HEK293 (cell line): ENCODE measurements at regions not wholly inside any gene's neighbourhood (a gene's known extent, or its start where the extent isn't known, plus 50 kb on each side); places are given as distances from the start of the nearest gene placed in this dataset.

Source experiments
- CTCF ChIA-PET: fragments of 350-600 bp; formaldehyde crosslinking; extraction: SDS; loops from one replicate; lab custom pipeline; 2021; ENCODE audit warnings: antibody characterized with exemption; lab: Yijun Ruan, JAX
- POLR2A ChIA-PET: fragments of 300-600 bp; formaldehyde crosslinking; extraction: SDS; loops from one replicate; lab custom pipeline; 2020; ENCODE audit warnings: antibody characterized with exemption, inconsistent platforms; lab: Yijun Ruan, JAX
- H3K27ac ChIP-seq: fragments of 200-500 bp; sonication (Bioruptor generic); 2 replicates; pipeline ENCODE4 v1.5.1; 2014; ENCODE audit warnings: low read depth, low read length, control low read depth, inconsistent platforms; ENCODE audit errors: extremely low read depth
- H3K36me3 ChIP-seq, 2 experiments: fragments of 200-500 bp in 1 of 2; sonication (Bioruptor generic) in 1 of 2; 1 replicate in 1 of 2; 2 replicates in 1 of 2; pipeline ENCODE4 v1.5.1; 2014 to 2017; ENCODE audit warnings: inconsistent platforms in 2 of 2, low read length in 2 of 2; ENCODE audit not compliant: control insufficient read depth in 2 of 2, insufficient read depth in 1 of 2
- H3K4me1 ChIP-seq: fragments of 200-500 bp; sonication (Bioruptor generic); 2 replicates; pipeline ENCODE4 v1.5.1; 2014; ENCODE audit warnings: mild to moderate bottlenecking, low read length, inconsistent platforms; ENCODE audit not compliant: control insufficient read depth, insufficient read depth
- H3K4me3 ChIP-seq: 2 replicates; pipeline ENCODE4 v1.5.1; 2011; ENCODE audit warnings: low read depth, mild to moderate bottlenecking, control low read depth, low read length, moderate library complexity
- H3K9me3 ChIP-seq: fragments of 200-500 bp; sonication (Bioruptor generic); 2 replicates; pipeline ENCODE4 v1.5.1; 2014; ENCODE audit warnings: low read depth, low read length, inconsistent platforms; ENCODE audit not compliant: control insufficient read depth, insufficient read depth
- FEZF1 ChIP-seq: fragments of 450-650 bp; formaldehyde crosslinking; IDR thresholded peaks from 2 replicates; pipeline ENCODE4 v1.5.1; 2016; ENCODE audit warnings: missing biosample characterization, missing genetic modification characterization
- GLI2 ChIP-seq: fragments of 450-650 bp; formaldehyde crosslinking; IDR thresholded peaks from 2 replicates; pipeline ENCODE4; 2017; ENCODE audit warnings: missing biosample characterization, missing genetic modification characterization, low read depth, borderline replicate concordance
- GLIS2 ChIP-seq: fragments of 450-650 bp; formaldehyde crosslinking; IDR thresholded peaks from 2 replicates; pipeline ENCODE4 v1.5.1; 2016; ENCODE audit warnings: missing biosample characterization, missing genetic modification characterization
- KLF1 ChIP-seq: fragments of 450-650 bp; formaldehyde crosslinking; IDR thresholded peaks from 2 replicates; pipeline ENCODE4 v1.5.1; 2016; ENCODE audit warnings: missing biosample characterization, missing genetic modification characterization
- KLF8 ChIP-seq: fragments of 450-650 bp; formaldehyde crosslinking; IDR thresholded peaks from 2 replicates; pipeline ENCODE4 v1.5.1; 2016; ENCODE audit warnings: missing biosample characterization, missing genetic modification characterization
- OSR2 ChIP-seq: fragments of 450-650 bp; formaldehyde crosslinking; IDR thresholded peaks from 2 replicates; pipeline ENCODE4 v1.5.1; 2016; ENCODE audit warnings: missing biosample characterization, missing genetic modification characterization
- SP2 ChIP-seq: fragments of 450-650 bp; formaldehyde crosslinking; IDR thresholded peaks from 2 replicates; pipeline ENCODE4 v1.5.1; 2016; ENCODE audit warnings: missing biosample characterization, missing genetic modification characterization
- ZBTB8A ChIP-seq: fragments of 450-650 bp; formaldehyde crosslinking; IDR thresholded peaks from 2 replicates; pipeline ENCODE4 v1.5.1; 2016; ENCODE audit warnings: missing biosample characterization, missing genetic modification characterization
- ZFP37 ChIP-seq: fragments of 450-650 bp; formaldehyde crosslinking; IDR thresholded peaks from 2 replicates; pipeline ENCODE4 v1.5.1; 2016; ENCODE audit warnings: missing biosample characterization, missing genetic modification characterization
- ZNF121 ChIP-seq: fragments of 450-650 bp; formaldehyde crosslinking; IDR thresholded peaks from 2 replicates; pipeline ENCODE4 v1.5.1; 2016; ENCODE audit warnings: missing biosample characterization, missing genetic modification characterization
- ZNF138 ChIP-seq: fragments of 450-650 bp; formaldehyde crosslinking; IDR thresholded peaks from 2 replicates; pipeline ENCODE4 v1.5.1; 2016; ENCODE audit warnings: missing biosample characterization, missing genetic modification characterization, borderline replicate concordance
- ZNF148 ChIP-seq: fragments of 450-650 bp; formaldehyde crosslinking; IDR thresholded peaks from 2 replicates; pipeline ENCODE4 v1.5.0; 2017; ENCODE audit warnings: missing biosample characterization, missing genetic modification characterization, borderline replicate concordance
- ZNF2 ChIP-seq: fragments of 450-650 bp; formaldehyde crosslinking; IDR thresholded peaks from 2 replicates; pipeline ENCODE4 v1.5.1; 2016; ENCODE audit warnings: missing biosample characterization, missing genetic modification characterization
- ZNF292 ChIP-seq: fragments of 450-650 bp; formaldehyde crosslinking; IDR thresholded peaks from 2 replicates; pipeline ENCODE4 v1.5.1; 2016; ENCODE audit warnings: low read depth, missing biosample characterization, missing genetic modification characterization, borderline replicate concordance
- ZNF302 ChIP-seq: fragments of 450-650 bp; formaldehyde crosslinking; IDR thresholded peaks from 2 replicates; pipeline ENCODE4 v1.5.1; 2016; ENCODE audit warnings: missing biosample characterization, missing genetic modification characterization, low read depth
- ZNF311 ChIP-seq: fragments of 450-650 bp; formaldehyde crosslinking; IDR thresholded peaks from 2 replicates; pipeline ENCODE4 v1.5.1; 2017; ENCODE audit warnings: missing biosample characterization, missing genetic modification characterization, borderline replicate concordance
- ZNF354C ChIP-seq: fragments of 450-650 bp; formaldehyde crosslinking; IDR thresholded peaks from 2 replicates; pipeline ENCODE4 v1.5.1; 2016; ENCODE audit warnings: missing biosample characterization, missing genetic modification characterization, low read depth, borderline replicate concordance
- ZNF433 ChIP-seq: fragments of 450-650 bp; formaldehyde crosslinking; IDR thresholded peaks from 2 replicates; pipeline ENCODE4 v1.5.1; 2016; ENCODE audit warnings: missing biosample characterization, missing genetic modification characterization, low read depth
- ZNF529 ChIP-seq: fragments of 450-650 bp; formaldehyde crosslinking; IDR thresholded peaks from 2 replicates; pipeline ENCODE4 v1.5.1; 2017; ENCODE audit warnings: missing genetic modification characterization, missing biosample characterization; ENCODE audit not compliant: insufficient replicate concordance
- ZNF704 ChIP-seq: fragments of 450-650 bp; formaldehyde crosslinking; IDR thresholded peaks from 2 replicates; pipeline ENCODE4 v1.5.1; 2016; ENCODE audit warnings: missing biosample characterization, missing genetic modification characterization
- ZNF707 ChIP-seq: fragments of 450-650 bp; formaldehyde crosslinking; IDR thresholded peaks from 2 replicates; pipeline ENCODE4 v1.5.1; 2016; ENCODE audit warnings: missing biosample characterization, missing genetic modification characterization
- ZNF747 ChIP-seq: fragments of 450-650 bp; formaldehyde crosslinking; IDR thresholded peaks from 2 replicates; pipeline ENCODE4 v1.5.1; 2016; ENCODE audit warnings: missing biosample characterization, missing genetic modification characterization
- ZNF776 ChIP-seq: fragments of 450-650 bp; formaldehyde crosslinking; IDR thresholded peaks from 2 replicates; pipeline ENCODE4 v1.5.0; 2017; ENCODE audit warnings: missing biosample characterization, missing genetic modification characterization, borderline replicate concordance
- ZSCAN16 ChIP-seq: fragments of 450-650 bp; formaldehyde crosslinking; IDR thresholded peaks from 2 replicates; pipeline ENCODE4 v1.5.1; 2016; ENCODE audit warnings: missing biosample characterization, missing genetic modification characterization
- ZXDB ChIP-seq: fragments of 450-650 bp; formaldehyde crosslinking; IDR thresholded peaks from 2 replicates; pipeline ENCODE4 v1.5.1; 2016; ENCODE audit warnings: missing biosample characterization, missing genetic modification characterization
- TF ChIP-seq, protein P1 (sequence below): fragments of 450-650 bp; formaldehyde crosslinking; conservative IDR thresholded peaks from 2 replicates; pipeline ENCODE4 v1.5.1; 2016; ENCODE audit warnings: low read depth, missing biosample characterization, missing genetic modification characterization
- TF ChIP-seq, protein P2 (sequence below): fragments of 450-650 bp; formaldehyde crosslinking; IDR thresholded peaks from 2 replicates; pipeline ENCODE4; 2016; ENCODE audit warnings: missing biosample characterization, missing genetic modification characterization

DNA sequence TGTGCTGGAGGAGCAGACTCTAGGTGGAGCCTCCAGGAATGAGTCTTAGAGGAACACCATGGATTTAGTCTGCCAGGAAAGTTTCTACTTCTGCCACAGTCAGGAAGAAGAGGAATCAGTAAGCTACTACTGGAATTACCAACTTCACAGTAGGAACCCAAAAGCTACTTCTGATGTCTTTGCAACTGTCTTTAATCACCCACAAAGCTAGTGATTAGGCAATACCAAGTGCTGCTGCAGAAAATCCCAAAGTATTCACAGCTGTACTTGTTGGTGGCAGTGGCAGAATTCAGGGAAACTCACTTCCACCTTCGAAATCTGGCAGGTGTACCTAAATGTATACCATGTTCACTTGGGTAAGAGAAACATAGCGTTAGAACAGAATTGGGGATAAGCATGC is 264.5 kb upstream of the SORL1-AS1 start (continued):
- TF ChIP-seq ZNF148 (tag by site-specific recombination) (no peak), ZXDB (tag by site-specific recombination) (no peak), ZNF311 (tag by site-specific recombination) (no peak), ZNF747 (tag by site-specific recombination) (no peak), ZNF354C (tag by site-specific recombination) (no peak), ZFP37 (tag by site-specific recombination) (no peak), ZNF707 (tag by site-specific recombination) (no peak), ZBTB8A (tag by site-specific recombination) (no peak), OSR2 (tag by site-specific recombination) (no peak), KLF8 (tag by site-specific recombination) (no peak)

- H3K4me1 ChIP-seq: no peaks in the 10 kb centered on the region
- no peak overlapping the region for H3K27ac ChIP-seq
- CTCF ChIA-PET: no interaction called here
- no peak overlapping the region for H3K4me3 ChIP-seq
- H3K9me3 ChIP-seq: no peaks in the 10 kb centered on the region
- TF ChIP-seq GLI2 (tag by site-specific recombination): no peak
- no peak for TF ChIP-seq ZNF433 (tag by site-specific recombination)
- no peak for TF ChIP-seq GLIS2 (tag by site-specific recombination)
- TF ChIP-seq KLF1 (tag by site-specific recombination): no peak
- no peak for TF ChIP-seq ZNF529 (tag by site-specific recombination)
- no peak for TF ChIP-seq ZNF776 (tag by site-specific recombination)
- no peak for TF ChIP-seq ZNF704
- no peak for TF ChIP-seq SP2 (tag by site-specific recombination)
- no peak for TF ChIP-seq FEZF1 (tag by site-specific recombination)
- TF ChIP-seq ZNF302 (tag by site-specific recombination): no peak
- no peak for TF ChIP-seq ZNF2
- no peak for TF ChIP-seq ZNF138 (tag by site-specific recombination)
- POLR2A ChIA-PET: no interaction called here
- no peaks in the 10 kb centered on the region for H3K36me3 ChIP-seq
These were observed 263.3 kb upstream of the SORL1-AS1 start for GRCh38 chr11:121716060-121716459.

DNA sequence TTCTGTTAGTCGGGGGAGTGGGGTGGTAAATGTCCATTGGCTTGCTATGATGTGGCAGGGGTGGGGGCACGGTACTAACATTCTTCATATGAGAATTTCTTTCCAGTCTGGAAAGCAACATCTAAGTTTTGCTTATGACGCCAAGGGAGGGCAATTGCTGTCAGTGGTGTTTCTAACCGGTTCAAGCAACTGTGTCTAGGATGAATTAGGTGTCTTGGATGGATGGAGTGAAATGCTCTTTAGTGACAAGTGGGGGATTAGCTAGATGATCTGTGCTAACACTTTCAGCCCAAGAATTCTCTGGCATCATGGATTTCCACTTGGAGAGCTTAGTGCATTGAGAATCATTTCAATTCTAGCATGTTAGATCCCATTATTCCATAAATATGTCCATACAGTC is 262.6 kb upstream of the SORL1-AS1 start:
- H3K4me3 ChIP-seq: no peak overlapping the region
- H3K36me3 ChIP-seq: no peaks in the 10 kb centered on the region
- CTCF ChIA-PET: no interaction called here
- no peak for TF ChIP-seq ZNF121 (tag by site-specific recombination)
- TF ChIP-seq ZNF292 (tag by site-specific recombination): no peak
- TF ChIP-seq SP2 (tag by site-specific recombination): no peak
- TF ChIP-seq ZSCAN16: no peak
- no peak for TF ChIP-seq ZNF776 (tag by site-specific recombination)
- TF ChIP-seq, protein P1, sequence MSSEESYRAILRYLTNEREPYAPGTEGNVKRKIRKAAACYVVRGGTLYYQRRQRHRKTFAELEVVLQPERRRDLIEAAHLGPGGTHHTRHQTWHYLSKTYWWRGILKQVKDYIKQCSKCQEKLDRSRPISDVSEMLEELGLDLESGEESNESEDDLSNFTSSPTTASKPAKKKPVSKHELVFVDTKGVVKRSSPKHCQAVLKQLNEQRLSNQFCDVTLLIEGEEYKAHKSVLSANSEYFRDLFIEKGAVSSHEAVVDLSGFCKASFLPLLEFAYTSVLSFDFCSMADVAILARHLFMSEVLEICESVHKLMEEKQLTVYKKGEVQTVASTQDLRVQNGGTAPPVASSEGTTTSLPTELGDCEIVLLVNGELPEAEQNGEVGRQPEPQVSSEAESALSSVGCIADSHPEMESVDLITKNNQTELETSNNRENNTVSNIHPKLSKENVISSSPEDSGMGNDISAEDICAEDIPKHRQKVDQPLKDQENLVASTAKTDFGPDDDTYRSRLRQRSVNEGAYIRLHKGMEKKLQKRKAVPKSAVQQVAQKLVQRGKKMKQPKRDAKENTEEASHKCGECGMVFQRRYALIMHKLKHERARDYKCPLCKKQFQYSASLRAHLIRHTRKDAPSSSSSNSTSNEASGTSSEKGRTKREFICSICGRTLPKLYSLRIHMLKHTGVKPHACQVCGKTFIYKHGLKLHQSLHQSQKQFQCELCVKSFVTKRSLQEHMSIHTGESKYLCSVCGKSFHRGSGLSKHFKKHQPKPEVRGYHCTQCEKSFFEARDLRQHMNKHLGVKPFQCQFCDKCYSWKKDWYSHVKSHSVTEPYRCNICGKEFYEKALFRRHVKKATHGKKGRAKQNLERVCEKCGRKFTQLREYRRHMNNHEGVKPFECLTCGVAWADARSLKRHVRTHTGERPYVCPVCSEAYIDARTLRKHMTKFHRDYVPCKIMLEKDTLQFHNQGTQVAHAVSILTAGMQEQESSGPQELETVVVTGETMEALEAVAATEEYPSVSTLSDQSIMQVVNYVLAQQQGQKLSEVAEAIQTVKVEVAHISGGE (tag by site-specific recombination): no peak
- TF ChIP-seq, protein P2, sequence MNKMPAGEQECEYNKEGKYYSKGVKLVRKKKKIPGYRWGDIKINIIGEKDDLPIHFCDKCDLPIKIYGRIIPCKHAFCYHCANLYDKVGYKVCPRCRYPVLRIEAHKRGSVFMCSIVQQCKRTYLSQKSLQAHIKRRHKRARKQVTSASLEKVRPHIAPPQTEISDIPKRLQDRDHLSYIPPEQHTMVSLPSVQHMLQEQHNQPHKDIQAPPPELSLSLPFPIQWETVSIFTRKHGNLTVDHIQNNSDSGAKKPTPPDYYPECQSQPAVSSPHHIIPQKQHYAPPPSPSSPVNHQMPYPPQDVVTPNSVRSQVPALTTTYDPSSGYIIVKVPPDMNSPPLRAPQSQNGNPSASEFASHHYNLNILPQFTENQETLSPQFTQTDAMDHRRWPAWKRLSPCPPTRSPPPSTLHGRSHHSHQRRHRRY (tag by site-specific recombination): no peak

More for the DNA sequence above, 262.6 kb upstream of the SORL1-AS1 start:
- Histone ChIP-seq H3K4me1 (no peaks in the 10 kb centered on the region), H3K27ac (no peak overlapping the region), H3K9me3 (no peaks in the 10 kb centered on the region)
- POLR2A ChIA-PET: no interaction called here
